Stimulated activated CD4-positive, alpha-beta T cell treated with anti-CD3 and anti-CD28 coated beads, Interleukin-4, amount 100 ng/mL, for 24 hours (primary cell): ENCODE measurements at regions not wholly inside any gene's neighbourhood (a gene's known extent, or its start where the extent isn't known, plus 50 kb on each side); places are given as distances from the start of the nearest gene placed in this dataset.

Experiments
- DNase-seq: peaks from one replicate; pipeline ENCODE4 v3.0.0-alpha.2; 2020

GRCh38 chr7:35331730-35332678, 78.1 kb upstream of the TBX20 start:
- DNase-seq: no peak

- no peak for DNase-seq
These were observed 75.1 kb upstream of the TBX20 start for GRCh38 chr7:35329026-35329425.

- no peak for DNase-seq
These were observed 65.7 kb upstream of the TBX20 start for GRCh38 chr7:35319606-35320005.

- no peak for DNase-seq
These were observed 62.6 kb upstream of the TBX20 start for GRCh38 chr7:35316549-35316948.

- no peak for DNase-seq
These were observed 61.6 kb upstream of the TBX20 start for GRCh38 chr7:35315517-35315916.

DNA sequence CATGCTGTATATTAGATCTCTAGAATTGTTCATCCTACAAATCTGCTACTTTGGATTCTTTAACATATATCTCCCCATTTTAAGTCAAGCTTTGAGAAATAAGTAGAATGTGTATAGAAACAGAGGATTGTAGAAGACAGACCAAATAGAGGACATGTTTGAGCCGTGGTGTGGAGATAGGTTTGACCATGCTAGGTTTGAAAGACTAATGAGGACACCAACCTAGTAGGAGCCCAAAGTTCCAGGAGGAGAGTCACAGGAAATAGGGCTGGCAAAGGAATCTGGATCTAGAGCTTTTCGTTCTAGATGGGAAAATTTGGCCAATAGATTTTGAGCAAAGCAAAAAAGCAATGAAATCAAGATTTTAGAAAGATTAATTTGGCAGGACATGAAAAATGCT, 60.5 kb upstream of the TBX20 start:
- no peak for DNase-seq

DNA sequence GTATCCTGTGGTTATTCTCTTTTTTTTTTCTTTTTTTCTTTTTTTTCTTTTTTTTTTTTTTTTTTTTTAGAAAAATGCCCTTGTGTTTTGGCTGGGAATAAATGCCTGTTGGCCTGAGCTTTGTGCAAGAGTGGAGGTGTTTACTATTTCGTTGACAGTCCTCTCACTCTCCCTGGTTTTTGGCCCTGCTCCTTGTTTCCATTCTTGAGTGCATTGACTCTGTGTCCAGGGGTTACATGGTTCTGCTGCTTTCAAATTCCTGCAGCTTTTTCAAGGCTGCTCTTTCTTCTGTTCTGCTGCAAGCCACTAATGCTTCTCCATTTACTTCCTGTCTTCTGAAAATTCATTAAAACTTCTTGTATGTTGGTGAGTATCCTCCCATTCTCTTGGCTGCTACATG, 59.7 kb upstream of the TBX20 start:
- no peak for DNase-seq
